HG03097 (cell line): ENCODE measurements at regions not wholly inside any gene's neighbourhood (a gene's known extent, or its start where the extent isn't known, plus 50 kb on each side); places are given as distances from the start of the nearest gene placed in this dataset.
A peak's percentile ranks its signal among the peaks of the same experiment; 100 is the strongest.
"Not testable (repeated sequence)": the region's sequence is repeated elsewhere in the genome, so short reads cannot be mapped to it uniquely, and the experiment has no call there.

Experiments
- ATAC-seq: cut with Tn5 transposase; IDR thresholded peaks from one replicate; pipeline ENCODE4 v1.9.1; 2021; ENCODE audit not compliant: unreplicated experiment, low FRiP score

DNA sequence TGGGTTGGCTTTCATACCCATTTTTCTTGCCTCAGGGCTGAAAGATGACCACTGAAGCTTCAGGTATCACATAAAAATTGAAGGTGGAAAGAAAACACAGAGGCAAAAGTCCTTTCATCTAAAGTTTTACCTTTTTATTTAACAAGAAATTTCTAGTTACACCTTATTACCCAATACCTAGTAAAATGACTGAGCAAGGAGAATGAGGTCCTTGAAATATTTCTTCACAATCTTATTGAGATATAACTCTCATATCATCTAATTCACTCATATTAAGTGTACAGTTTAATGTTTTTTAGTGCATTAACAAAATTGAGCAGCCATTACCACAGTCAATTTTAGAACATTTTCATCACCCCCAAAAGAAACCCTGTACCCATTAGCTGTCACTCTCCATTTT, 112.9 kb upstream of the ADTRP start:
- no peak for ATAC-seq

DNA sequence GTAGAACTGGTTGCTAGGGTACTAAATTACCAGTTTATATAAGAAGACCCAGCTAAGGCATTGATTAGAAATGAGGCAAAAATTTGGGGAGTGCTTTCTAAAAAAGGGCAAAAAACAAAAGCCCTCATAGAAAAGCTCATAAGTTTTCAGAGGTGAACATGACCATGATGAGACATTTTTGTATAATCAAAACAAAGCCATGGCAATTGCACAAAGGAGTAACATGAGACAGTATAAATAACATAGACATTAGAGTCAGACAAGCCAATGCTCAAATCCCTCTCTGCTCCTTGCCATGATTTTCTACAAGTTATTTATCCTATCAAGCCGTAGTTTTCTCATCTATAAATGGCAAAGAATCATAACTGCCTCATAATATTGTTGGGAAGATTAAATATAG, 112.2 kb upstream of the ADTRP start:
- no peak for ATAC-seq

DNA sequence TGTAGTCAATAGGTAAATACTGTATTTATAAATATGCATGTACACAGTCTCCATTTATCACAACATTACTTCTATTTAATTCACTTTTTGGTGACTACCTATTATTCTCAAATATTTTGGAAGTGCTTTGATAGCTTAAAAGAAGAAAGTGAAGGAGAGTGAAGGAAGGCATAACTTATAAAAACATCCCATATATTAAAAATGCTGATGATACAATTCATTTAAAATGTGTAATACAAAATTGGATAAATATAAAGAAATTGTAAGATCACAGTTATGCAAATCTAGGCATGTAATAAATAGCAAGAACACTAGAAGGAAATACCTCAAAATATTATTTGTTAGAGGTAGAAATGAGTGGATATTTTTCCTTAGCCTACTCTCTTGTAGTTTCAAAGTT, 111.6 kb upstream of the ADTRP start:
- no peak for ATAC-seq

DNA sequence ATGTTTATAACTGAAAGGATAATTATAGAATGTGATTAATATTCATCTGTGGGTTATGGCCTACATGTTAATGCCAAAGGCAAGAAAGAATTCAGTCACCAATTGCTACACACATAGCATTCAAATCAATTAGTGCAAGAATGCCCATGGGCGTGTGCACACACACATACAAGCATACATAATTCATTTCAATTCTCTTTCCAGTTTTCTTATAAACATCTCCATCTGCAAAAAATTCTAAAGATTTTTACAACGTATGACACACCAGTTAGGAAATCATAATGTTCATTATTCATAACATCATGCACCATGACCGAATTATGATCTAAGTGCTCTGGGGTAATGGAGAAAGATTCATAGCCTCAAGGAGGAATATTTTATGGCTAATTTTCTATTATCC, 111.0 kb upstream of the ADTRP start:
- no peak for ATAC-seq

DNA sequence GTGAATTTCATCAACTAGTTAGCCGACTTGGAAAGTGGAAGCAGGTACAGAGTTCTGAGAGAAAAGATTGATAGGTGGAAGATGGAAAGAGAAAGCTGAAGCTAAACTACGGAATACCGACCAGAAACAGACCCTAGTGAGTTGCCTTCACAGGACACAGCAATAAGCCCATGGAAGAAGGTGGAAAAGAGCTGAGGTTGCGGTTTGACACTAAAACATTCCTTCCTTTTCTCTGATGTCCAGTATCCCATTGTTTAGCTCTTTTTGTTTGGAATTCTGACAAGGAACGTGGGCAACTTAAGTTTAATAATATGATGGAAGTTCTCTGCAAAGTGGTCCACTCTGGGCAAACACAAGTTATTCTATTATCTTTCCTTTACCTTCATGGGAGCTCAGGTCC, 110.1 kb upstream of the ADTRP start:
- no peak for ATAC-seq

DNA sequence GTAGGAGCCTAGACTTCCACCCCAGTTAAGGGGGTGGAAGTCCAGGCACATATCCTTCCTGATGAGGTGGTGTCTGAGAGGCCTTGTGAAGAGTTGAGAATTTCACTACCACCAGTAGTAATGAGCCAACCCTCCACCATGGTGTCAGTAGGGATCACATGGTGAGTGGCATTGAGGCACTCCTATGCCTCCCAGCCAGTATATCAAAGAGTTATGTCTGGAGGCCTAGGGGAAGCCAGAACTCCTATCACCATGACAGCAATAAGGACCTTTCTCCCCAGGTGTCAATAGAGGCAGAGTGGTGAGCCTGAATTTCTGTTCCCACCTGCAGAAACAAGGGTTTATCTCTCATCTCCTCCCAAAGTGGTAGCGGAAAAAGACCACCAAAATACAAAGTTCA, 106.6 kb upstream of the ADTRP start:
- ATAC-seq, result no peak

DNA sequence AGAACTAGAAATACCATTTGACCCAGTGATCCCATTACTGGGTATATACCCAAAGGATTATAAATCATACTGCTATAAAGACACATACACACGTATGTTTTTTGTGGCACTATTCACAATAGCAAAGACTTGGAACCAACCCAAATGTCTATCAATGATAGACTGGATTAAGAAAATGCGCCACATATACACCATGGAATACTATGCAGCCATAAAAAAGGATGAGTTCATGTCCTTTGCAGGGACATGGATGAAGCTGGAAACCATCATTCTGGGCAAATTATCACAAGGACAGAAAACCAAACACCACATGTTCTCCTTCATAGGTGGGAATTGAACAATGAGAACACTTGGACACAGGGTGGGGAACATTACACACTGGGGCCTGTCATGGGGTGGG, 104.9 kb upstream of the ADTRP start:
- ATAC-seq, result not testable (repeated sequence)

DNA sequence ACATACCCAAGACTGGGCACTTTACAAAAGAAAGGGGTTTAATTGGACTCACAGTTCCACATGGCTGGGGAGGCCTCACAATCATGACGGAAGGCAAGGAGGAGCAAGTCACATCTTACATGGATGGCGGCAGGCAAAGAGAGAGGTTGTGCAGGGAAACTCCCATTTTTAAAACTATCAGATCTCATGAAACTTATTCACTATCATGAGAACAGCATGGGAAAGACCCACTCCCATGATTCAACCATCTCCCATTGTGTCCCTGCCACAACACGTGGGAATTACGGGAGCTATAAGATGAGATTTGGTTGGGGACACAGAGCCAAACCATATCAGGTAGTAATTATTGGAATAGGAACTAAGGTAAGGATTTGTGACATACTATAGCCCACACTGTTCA, 101.6 kb upstream of the ADTRP start:
- ATAC-seq, result not testable (repeated sequence)

DNA sequence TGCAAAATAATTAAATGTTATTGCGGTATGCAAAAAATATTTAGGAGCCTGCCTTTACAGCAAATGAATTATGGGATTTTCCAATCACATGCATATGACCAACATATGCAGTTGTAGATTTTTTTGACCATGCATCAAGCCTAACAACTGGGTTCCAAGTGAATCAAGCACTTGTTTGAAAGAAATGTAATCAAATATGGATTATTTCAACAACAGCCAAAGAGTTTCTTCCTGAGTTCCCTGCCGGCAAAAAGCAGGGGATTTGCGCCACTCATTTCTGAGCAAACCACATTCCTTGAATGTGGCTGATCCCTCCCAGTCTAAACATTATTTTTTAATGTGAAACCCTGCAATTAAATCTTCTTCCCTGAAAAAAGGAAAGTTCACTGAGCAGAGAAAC, 100.1 kb upstream of the ADTRP start:
- ATAC-seq, result no peak

DNA sequence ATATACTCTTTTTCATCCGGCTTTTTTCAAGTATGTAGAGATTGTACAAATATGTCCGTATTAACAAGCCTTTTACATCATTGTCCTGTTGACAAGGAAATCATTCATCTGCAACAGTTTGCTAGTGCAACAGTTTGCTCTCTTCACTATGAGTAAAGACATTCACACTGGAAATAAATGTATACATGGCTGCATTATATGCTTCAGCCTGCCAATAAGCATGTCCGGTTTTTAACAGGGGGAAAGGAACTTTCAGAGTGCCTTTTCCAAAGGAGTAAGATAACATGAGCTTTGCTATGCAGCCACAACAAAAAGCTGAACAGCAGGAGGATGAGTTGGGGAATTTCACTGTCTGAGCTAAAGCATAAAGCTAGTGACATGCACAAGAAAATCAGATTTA, 99.4 kb upstream of the ADTRP start:
- no peak for ATAC-seq

DNA sequence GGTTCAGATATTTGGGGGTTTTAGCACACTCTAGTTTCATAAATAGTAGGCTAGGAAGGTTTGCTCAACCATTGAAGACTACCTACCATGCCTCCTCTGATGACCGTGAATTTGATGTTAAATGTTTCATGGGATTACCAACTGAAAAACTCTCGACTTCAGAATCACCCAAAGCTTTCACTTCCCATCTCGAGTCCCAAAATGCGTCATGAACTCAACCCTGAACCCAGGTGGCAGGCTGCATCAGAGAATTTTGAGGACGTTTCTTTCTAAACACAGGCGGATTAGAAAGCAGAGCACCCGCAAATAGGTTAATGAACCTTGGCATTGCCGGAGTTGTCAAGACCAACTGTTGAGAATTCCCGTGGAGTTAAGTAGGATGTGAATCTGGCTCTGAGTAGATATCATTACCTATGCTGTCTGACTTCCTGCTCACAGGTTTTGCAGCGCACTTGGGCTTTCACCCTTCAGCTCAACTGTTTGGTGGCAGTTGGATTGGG, 98.4 kb upstream of the ADTRP start:
- ATAC-seq, result peak; percentile 62

DNA sequence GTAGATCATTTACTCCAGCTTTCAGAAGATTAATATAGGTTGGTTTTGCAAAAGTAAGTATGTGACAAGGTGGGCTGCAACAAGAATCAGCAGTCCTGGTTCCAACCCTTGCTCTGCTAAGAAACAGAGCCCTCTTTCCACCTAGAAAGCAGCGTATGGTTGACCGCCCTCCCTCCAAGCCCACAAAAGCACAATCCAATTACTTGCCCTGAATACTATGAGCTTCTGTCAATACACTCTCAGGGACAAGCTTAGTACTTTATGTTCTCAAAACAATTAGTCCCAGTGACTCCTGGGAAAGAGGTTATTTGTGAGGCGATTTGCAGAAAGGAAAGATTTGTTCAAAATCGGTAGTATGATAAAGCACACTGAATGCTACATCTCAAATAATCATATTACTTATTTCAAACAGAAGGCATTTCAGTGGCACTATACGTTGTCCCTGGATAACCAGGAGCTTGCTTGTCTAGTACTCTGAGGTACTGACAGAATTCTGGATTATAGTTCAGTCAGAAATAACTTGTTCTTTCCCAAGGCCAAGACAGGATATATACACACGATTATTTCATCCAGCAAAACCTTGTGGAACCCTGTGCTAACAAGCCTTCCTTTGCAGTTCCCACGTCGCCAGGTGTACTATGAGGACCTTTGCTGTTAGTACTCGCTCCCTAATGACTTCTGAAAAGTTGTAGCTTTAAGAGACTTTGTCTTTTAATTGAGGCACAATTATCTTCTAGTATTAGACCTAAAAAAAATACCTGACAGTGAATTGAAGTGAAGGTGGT, 96.9 kb upstream of the ADTRP start:
- ATAC-seq, result no peak

DNA sequence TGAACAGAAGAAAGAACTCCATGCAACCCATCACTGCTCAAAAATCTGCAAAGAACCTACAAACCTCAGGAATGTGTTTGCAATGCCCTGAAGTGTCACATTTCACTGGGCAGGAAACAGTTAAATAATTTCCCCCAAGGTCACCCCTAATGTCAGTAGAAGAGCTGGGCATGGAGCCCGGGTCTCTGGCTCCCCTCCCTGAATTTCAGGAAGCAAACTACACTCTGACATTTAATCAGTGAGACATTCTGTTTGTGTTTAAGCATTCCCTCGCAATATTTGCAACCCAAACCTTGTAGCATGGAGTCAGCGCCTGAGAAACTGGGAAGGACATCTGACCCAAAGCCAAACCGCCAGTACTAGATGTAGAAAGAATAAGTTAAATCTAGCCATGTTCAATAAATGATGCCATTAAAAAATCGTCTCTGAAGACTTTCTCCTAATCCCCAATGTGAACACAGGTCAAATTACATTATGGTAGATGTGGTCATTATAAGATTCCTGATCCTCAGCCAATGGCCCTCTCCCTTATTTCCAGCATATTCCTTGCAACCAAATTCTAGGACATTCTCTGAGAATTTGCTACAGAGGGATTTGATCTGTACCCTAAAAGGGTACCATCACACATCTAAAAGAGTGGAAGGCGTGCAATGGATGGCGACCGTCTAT, 91.2 kb upstream of the ADTRP start:
- ATAC-seq, result no peak

DNA sequence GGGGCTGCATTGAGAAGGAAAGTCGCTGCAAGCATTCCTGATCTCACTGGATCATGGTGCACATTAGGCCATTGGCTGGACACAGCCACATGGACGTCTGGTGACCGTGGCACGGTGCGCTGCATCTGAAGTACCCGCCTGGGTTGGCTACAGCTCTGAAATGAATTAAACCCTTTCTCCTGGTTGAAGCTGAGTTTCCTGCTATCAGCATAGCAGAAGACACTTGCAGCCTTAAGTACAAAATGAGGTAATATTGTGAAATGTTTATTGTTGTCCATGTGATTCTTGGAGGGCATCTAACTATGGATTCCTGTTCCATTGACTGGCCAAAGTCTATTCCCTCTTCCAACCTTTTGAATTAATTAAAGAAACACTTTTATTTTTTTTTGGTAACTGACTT, 89.8 kb upstream of the ADTRP start:
- no peak for ATAC-seq

DNA sequence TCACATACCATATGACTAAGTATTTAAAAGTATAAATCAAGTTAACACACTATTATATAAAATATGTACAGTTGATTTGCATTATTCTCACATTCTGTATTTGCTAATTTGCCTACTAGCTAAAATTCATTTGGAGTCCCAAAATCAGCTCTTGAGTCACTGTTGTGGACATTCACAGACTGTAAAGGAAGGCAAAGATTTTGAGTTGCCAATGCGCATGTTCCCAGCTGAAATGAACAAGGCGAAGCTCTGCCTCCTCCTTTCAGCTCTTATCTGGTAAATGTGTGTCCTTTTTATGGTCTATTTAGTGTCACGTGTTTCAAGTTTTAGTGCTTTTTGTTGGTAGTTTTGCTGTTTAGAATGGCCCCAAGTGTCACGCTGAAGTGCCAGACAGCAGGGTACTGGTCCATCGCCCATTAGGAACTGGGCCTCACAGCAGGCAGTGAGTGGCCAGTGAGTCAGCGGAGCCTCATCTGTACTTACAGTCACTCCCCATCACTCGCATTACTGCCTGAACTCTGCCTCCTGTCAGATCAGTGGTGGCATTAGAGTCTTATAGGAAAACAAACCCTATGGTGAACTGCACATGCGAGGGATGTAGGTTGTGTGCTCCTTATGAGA, 87.2 kb upstream of the ADTRP start:
- no peak for ATAC-seq

DNA sequence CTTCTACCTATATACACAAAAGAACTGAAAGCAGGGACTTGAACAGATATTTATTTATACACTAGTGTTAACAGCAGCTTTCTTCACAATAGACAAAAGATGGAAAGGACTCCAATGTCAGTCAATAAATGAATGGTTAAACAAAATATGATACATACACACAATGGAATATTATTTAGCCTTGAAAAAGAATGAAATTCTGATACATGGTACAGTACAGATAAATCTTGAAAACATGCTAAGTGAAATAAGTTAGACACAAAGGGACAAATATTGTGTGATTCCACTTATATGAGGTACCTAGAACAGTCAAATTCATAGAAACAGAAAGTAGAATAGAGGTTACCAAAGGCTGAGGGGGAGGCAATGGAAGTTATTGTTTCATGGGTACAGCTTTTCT, 79.8 kb upstream of the ADTRP start:
- no peak for ATAC-seq

DNA sequence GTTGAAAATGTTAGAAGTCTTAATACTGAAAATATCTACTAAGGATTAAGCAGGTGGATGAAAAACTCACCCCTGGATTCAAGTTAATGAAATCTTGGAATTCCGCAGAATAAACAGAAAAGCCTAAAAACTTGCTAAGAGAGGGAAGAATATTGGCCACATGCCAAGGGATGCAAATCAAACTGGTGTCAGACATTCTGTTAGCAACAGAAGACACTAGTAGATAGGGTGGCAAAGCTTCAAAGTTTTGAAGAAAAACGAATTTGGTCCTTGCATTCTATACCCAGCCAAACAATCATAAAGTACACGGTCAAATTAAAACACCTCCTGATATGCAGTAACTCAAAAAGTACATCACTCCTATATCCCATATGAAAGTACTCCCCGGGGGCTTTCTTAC, 77.1 kb upstream of the ADTRP start:
- no peak for ATAC-seq

DNA sequence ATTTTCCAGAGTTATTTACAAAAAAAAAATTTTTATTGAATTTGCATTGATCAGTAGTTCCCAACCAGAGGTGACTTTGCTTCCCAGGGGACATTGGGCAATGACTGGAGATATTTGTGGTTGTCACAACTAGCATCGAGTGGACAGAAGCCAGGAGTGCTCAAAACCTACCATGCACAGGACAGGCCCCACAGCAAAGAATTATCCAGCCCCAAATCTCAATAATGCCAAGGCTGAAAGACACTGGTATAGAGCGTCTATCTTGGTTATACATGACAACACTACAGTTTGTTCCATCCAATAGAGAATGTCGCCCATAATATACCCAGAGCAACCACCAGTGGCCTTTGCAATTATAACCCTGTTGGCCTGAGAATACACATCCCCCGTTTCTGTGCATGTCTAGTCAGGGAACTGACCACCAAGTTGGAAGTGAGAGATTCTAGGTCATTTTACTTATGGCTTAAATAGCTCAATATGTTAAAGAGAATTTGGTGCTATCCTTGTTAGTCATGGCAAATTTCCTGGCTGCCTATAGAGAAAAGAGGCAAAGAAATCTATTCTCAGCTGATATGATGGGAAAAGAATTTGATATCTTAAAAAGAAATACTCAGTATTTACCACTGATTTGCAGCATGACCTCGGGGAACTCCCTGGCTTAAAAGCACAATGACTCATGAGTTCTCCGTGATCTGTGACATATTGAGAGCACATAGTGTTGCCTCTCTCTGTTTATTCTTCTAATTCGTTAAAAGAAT, 76.0 kb upstream of the ADTRP start:
- ATAC-seq, result no peak

DNA sequence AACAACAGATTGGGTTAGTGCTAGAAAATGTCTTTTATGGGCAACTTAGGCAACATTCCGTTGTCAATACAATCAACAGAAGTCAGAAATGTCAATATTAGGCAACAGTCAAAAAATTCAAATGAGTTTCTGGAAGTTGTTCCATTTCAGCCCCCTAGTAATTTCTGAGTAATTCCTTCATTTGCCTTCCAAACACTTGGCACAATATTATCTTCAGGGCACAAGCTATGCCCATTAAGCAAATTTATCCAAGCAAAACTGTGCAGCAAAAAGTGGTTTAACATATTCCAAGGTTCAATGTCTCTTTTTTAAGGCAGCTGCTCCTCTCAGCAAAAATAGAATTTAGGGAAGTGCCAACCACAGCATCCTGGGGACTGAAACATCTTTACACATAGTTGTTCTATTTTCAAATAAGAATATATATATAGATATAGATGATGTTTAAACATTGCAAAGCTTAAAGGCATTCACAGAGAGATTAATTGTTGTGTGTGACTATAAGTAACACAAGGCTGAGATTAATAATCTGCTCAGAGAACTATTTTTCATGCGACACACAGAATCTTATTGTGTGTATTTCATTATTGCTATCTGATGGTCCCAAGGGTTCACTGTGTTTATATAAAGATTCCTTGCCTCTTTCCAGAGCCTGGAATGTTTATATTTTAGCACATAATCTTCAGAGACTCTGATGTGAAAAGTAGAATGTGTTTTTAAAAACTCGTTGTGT, 75.2 kb upstream of the ADTRP start:
- no peak for ATAC-seq

DNA sequence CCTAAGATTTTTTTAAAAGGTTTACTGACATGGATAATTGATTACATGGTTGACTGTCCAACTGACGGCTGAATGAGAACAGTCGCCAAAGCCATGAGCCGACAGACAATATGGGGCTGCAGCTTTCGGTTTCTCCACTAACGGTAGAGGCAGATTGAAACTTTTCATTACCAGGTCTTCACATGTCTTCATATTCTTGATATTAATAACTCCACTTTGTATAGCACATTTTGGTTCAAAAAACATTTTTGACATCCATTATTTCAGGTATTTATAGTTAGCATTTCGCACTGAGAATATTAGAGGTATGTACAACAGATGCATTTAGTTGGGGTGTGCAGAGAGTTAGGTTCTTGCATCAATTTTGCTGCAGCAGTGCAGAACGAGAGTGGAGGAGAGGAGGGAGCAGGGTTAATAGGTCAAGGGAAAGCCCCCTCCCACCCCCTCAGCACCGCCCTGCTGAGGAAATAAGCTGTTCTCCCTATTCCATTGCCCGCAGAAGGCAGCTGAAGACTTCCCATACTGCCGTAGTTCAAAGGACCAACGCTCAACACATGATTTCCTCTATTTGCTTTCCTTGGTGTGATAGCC, 73.6 kb upstream of the ADTRP start:
- no peak for ATAC-seq
